Esophagus squamous epithelium (tissue), 5 donors: ENCODE measurements at regions not wholly inside any gene's neighbourhood (a gene's known extent, or its start where the extent isn't known, plus 50 kb on each side); places are given as distances from the start of the nearest gene placed in this dataset.

Experiments used
- DNase-seq: peaks from one replicate; lab custom pipeline; 2025; lab: John Stamatoyannopoulos, UW
- H3K27ac ChIP-seq, 4 donors: fragments of 200-600 bp; sonication (generic); one replicate each; pipeline ENCODE4 v1.5.1; 2016 to 2019; ENCODE audit warnings: mild to moderate bottlenecking in 1 of 4
- H3K27me3 ChIP-seq, 4 donors: fragments of 200-600 bp; sonication (generic); 1 replicate in 3 of 4; 2 replicates in 1 of 4; pipeline versions ENCODE4 v1.5.1 to v1.6.0; 2017 to 2021; ENCODE audit warnings: antibody characterized with exemption in 1 of 4
- H3K36me3 ChIP-seq, 3 donors: fragments of 200-600 bp; sonication (generic); one replicate each; pipeline ENCODE4 v1.5.1; 2016 to 2019
- H3K4me1 ChIP-seq, 3 donors: fragments of 200-600 bp; sonication (generic); one replicate each; pipeline ENCODE4 v1.5.1; 2017 to 2019
- H3K4me3 ChIP-seq, 4 donors: fragments of 200-600 bp; sonication (generic); 1 replicate in 3 of 4; 2 replicates in 1 of 4; pipeline ENCODE4 v1.5.1; 2016 to 2019; ENCODE audit warnings: mild to moderate bottlenecking in 2 of 4, moderate library complexity in 1 of 4
- H3K9me3 ChIP-seq, 3 donors: fragments of 200-600 bp; sonication (generic); one replicate each; pipeline ENCODE4 v1.5.1; 2016 to 2019
- POLR2A ChIP-seq, 4 donors: fragments of 450-650 bp; IDR thresholded peaks; one replicate each; pipeline ENCODE4 v1.6.1; 2017; ENCODE audit warnings: antibody characterized with exemption in 4 of 4, mild to moderate bottlenecking in 4 of 4, moderate library complexity in 3 of 4
- WGBS, 2 donors: methylation state at CpG; one replicate each; pipeline ENCODE4 v1.1.5; 2018; 5-methylcytosine and 5-hydroxymethylcytosine counted together
- intact Hi-C: fragments of 100-400 bp; cut with DNase I; formaldehyde crosslinking; loops from one replicate; pipeline ENCODE4 v1.15.0; 2022
- TF ChIP-seq, protein P1 (sequence below), 6 experiments: fragments of 450-650 bp in 4 of 6; fragments of 200-600 bp in 2 of 6; sonication (generic) in 2 of 6; IDR thresholded peaks; one replicate each; pipeline ENCODE4 v1.5.1; 2016 to 2019; ENCODE audit warnings: antibody characterized with exemption in 6 of 6, mild to moderate bottlenecking in 4 of 6, moderate library complexity in 4 of 6
- donor health status: DM: yes; HTN: yes; CAD: no.

DNA sequence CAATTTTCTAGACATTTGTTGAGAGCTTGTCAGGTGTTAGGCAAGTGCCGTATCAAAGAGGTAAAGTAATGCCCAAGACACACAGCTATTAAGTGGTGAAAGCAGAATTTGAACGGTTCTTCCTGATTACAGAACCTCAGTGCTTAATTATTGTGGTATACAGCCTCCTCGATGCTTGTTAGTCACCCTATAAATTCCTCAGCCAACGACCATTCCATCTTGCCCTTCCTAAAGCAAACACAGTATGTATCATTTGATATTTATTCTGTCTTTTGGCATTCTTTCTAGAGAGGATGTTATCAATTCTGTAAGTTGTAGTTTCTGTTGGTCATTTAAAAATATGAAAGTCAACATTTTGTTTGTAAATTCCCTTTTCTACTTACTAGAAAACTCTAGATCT lies 297.8 kb upstream of the BMP2 start:
- no peak for TF ChIP-seq POLR2A (IDR thresholded peaks at IDR 0.05)
- TF ChIP-seq, protein P1, sequence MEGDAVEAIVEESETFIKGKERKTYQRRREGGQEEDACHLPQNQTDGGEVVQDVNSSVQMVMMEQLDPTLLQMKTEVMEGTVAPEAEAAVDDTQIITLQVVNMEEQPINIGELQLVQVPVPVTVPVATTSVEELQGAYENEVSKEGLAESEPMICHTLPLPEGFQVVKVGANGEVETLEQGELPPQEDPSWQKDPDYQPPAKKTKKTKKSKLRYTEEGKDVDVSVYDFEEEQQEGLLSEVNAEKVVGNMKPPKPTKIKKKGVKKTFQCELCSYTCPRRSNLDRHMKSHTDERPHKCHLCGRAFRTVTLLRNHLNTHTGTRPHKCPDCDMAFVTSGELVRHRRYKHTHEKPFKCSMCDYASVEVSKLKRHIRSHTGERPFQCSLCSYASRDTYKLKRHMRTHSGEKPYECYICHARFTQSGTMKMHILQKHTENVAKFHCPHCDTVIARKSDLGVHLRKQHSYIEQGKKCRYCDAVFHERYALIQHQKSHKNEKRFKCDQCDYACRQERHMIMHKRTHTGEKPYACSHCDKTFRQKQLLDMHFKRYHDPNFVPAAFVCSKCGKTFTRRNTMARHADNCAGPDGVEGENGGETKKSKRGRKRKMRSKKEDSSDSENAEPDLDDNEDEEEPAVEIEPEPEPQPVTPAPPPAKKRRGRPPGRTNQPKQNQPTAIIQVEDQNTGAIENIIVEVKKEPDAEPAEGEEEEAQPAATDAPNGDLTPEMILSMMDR (IDR thresholded peaks at IDR 0.05): no peak
- Histone ChIP-seq H3K36me3 (no peaks in the 10 kb centered on the region), H3K9me3 (no peaks in the 10 kb centered on the region), H3K27me3 (no peaks in the 10 kb centered on the region), H3K4me3 (no peak overlapping the region), H3K27ac (no peak overlapping the region), H3K4me1 (no peaks in the 10 kb centered on the region)
- no peak for DNase-seq
- 55 to 56% methylated on average over 4 of the region's 4 CpGs for WGBS, 2 donors
- intact Hi-C loops: no loop called here

DNA sequence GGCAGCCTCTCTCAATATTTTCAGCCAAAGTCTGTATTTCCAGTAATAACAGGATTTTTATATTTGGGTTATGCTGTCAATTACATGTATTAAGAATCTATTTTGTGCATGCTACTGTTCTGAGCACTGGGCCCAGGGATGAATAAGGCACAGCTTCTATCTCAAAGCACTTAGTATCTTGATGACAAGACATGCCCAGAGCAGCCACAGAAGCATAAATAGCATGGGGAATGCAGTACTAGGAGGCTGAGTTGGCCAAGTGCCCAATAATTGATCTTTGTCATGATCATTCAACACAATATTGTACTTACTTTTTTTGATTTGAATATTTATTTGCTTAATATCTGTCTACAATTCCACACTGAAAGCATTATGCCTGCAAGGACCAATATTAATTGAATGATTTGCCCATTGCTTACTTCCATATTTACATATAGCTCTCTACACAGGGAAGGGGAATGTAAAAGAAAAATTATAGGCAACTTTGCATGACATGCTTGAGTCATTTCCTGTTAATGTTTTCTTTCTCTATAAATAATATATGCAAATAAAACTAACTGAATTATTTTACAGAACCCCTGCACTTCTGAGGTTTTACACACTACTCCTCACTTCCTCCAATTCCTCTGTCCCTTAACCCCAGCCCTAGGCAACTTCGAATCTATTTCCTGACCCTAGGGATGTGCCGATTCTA lies 298.9 kb upstream of the BMP2 start:
- Histone ChIP-seq H3K27ac (no peak overlapping the region), H3K27me3 (no peaks in the 10 kb centered on the region), H3K36me3 (no peaks in the 10 kb centered on the region), H3K9me3 (no peaks in the 10 kb centered on the region), H3K4me1 (no peaks in the 10 kb centered on the region), H3K4me3 (no peak overlapping the region)
- no peak for DNase-seq
- intact Hi-C loops: no loop called here
- 46 to 62% methylated on average over 2 of the region's 2 CpGs for WGBS, 2 donors
- TF ChIP-seq POLR2A (IDR thresholded peaks at IDR 0.05): no peak
- TF ChIP-seq, protein P1 (IDR thresholded peaks at IDR 0.05): no peak

DNA sequence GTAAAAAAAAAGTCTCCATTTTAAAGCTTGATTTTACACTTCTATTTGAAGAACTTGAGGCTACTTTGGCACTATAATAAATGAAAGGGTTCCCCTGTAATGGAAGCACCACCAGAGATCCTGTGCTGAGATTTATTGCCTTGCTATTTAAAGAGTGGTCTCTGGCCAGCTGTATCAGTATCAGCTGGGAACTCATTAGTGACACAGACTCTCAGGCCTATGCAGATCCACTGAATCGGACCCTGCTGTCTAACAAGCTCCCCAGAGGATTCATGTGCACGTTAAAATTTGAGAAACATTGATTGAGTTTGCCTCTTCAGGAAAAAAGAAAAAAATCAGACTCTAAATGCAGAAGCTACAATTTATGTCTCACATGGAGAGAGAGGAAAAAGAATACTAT lies 299.9 kb upstream of the BMP2 start:
- no peak for DNase-seq
- Histone ChIP-seq H3K4me1 (no peaks in the 10 kb centered on the region), H3K9me3 (no peaks in the 10 kb centered on the region), H3K4me3 (no peak overlapping the region), H3K27me3 (no peaks in the 10 kb centered on the region), H3K36me3 (no peaks in the 10 kb centered on the region), H3K27ac (no peak overlapping the region)
- no peak for TF ChIP-seq POLR2A (IDR thresholded peaks at IDR 0.05)
- TF ChIP-seq, protein P1 (IDR thresholded peaks at IDR 0.05): no peak
- WGBS, 2 donors: 48 to 64% methylated on average over 2 of the region's 2 CpGs
- intact Hi-C loops: no loop called here

DNA sequence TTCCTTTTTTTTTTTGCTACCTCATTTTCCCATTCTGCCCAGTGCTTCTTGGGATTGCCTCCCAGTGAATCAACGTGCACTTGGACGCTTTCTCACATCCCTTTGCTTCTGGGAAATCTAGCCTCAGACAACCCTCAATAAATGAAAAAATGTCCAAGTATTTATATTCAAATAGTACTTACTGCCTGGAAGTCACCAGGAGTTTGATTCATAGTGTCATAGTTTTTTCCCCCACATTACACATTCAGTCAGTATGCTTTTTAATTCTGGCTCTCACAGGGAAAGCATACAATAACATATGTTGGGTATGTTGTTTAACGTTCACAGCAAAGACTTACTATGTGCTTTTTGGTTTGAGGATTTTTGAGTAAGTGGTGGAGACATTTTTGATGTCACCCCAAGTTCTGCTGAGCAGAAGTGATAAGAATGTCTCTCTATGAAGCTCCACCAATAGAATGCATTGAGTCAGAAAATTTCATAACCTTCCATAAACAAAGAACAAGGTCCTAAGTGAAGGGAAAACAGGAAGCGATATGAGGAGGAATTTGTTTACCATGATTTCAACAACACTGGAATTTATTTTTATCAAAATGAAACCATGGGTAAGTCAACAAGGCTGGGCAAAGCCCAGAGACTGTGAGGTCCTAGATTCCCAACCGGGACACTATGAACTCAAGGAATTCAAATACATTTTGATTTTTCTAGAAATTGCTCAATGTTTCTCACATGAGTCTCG lies 301.2 kb upstream of the BMP2 start:
- Histone ChIP-seq H3K27ac (no peak overlapping the region), H3K27me3 (no peaks in the 10 kb centered on the region), H3K36me3 (no peaks in the 10 kb centered on the region), H3K9me3 (no peaks in the 10 kb centered on the region), H3K4me3 (no peak overlapping the region), H3K4me1 (no peaks in the 10 kb centered on the region)
- TF ChIP-seq, protein P1 (IDR thresholded peaks at IDR 0.05): no peak
- no peak for TF ChIP-seq POLR2A (IDR thresholded peaks at IDR 0.05)
- 70 to 77% methylated on average over 6 of the region's 6 CpGs for WGBS, 2 donors
- intact Hi-C loops: no loop called here
- DNase-seq: no peak

DNA sequence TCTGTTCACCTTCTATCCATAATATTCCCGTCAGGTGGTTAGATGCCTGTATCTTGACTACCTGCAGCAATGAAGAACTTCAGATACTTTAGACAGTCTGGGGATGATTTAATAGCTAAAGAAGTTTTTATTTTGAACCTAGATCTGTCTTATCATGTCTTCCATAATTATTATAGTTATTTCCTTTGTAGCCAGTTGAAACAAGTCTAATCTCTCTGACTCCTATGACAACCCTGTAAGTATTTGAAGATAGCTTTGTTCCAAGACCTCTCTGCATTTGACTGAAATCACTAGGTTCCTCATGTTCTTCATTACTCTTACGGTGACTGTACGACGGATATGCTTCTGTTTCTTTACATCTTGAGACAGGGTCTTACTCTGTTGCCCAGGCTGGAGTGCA lies 316.6 kb upstream of the BMP2 start:
- 81 to 83% methylated on average over 4 of the region's 4 CpGs for WGBS, 2 donors
- no peaks in the 10 kb centered on the region for H3K4me1 ChIP-seq
- intact Hi-C loops: no loop called here
- no peak for TF ChIP-seq POLR2A (IDR thresholded peaks at IDR 0.05)
- TF ChIP-seq, protein P1 (IDR thresholded peaks at IDR 0.05): no peak
- H3K36me3 ChIP-seq: no peaks in the 10 kb centered on the region
- DNase-seq: no peak
- no peaks in the 10 kb centered on the region for H3K9me3 ChIP-seq
- no peak overlapping the region for H3K27ac ChIP-seq
- no peaks in the 10 kb centered on the region for H3K27me3 ChIP-seq
- no peak overlapping the region for H3K4me3 ChIP-seq
